Inflammatory macrophage (primary cell): ENCODE measurements at regions not wholly inside any gene's neighbourhood (a gene's known extent, or its start where the extent isn't known, plus 50 kb on each side); places are given as distances from the start of the nearest gene placed in this dataset.
"Not testable (repeated sequence)": the region's sequence is repeated elsewhere in the genome, so short reads cannot be mapped to it uniquely, and the experiment has no call there.

ENCODE experiments used
- DNase-seq, 2 donors: peaks; one replicate each; pipeline ENCODE4 v3.0.0-alpha.2; 2020 to 2022

DNA sequence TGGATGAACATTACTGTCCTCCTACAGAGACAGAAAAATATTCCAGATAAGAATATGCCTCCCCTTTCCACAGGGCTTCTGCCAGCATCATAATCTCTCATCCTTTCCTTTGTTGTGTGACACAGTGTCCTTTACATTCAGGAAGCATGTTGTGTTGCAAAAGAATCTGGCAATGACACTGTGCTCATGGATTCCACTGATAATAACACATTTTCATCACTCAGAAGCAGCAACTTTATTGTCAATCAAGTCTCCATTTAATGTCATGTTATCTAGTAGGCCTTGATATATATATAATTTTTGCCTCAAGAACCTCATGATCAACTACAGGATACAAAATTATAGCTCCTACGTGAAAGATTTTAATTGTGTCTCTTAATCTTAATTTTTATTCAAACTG lies 833.9 kb downstream of the FSTL5 start:
- DNase-seq: no peak

DNA sequence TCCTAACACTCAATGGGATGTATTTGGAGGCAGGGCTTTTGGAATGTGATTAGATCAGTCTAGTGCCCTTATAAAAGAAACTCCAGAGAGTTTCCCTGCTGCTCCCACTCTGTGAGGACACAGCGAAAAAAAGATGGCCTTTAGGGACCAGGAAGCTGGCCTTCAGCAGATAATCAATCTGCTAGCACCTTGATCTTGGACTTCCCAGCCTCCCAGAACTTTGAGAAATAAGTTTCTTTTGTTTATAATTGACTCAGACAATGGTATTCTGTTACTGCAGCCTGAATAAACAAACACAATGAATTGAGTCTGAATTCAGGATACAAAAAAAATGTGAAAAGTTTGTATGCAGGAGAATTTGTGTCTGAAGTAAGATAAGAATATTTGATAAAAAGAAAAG lies 842.1 kb downstream of the FSTL5 start:
- no peak for DNase-seq

DNA sequence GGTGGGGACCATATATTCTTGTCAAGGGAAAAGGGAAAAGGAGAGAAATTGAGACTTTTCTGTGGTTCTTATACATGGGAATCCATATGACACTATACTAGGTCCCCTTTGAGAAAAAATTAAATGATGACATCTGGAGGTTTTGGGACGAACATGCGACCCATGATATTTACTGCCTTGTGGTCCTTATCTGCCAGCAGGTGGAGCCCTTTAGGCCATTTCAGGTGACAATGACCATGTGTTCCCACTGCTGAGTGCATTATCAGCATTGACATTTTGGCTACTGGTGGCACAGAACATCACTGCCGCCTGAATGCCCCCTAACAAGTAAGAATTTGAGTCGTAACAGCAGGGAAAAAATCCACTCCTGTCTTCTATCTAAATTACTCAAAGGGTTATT lies 843.4 kb downstream of the FSTL5 start:
- peak; percentile 27 to 47 for DNase-seq

DNA sequence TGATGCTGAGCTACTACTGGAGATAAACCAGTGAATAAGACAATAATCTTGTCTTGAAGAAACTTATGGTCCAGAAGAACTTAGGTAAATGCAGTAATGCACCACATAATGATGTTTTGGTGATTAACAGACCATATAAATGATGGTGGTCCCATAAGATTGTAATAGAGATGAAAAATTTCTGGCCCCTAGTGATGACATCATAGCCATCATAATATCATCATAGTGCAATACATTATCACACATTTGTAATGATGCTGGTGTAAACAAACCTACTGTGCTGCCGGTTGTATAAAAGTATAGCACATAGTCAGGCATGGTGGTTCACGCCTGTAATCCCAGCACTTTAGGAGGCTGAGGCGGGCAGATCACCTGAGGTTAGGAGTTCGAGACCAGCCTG lies 846.8 kb downstream of the FSTL5 start:
- no peak for DNase-seq

DNA sequence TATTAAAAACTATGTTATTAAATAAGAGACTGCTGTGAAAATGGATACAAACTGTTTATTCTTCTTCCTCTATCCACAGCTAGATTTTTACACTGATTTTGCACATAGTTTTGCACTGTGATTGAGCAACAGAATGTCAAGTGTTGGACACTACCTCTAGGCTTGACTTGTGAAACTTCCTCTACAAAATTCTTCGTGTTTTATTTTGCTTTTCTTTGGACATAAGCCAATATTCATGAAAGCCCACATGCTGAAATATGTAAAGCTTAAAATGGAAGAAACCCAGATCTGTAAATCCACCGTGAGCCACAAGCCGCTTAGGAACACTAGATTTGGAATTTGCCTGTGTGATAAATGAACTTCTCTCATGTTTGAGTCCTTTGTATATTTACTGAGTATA lies 849.4 kb downstream of the FSTL5 start:
- DNase-seq: no peak

DNA sequence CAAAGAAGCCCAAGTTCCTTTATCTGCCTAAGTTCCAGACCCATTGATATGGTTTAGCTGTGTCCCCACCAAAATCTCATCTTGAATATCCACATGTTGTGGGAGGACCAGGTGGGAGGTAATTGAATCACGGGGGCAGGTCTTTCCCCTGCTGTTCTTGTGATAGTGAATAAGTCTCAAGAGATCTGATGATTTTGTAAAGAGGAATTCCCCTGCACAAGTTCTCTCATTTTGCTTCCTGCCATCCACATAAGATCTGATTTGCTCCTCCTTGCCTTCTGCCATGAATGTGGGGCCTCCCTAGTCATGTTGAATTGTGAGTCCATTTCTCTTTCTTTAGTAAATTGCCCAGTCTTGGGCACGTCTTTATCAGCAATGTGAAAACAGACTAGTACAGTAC lies 860.2 kb downstream of the FSTL5 start:
- DNase-seq: no peak

DNA sequence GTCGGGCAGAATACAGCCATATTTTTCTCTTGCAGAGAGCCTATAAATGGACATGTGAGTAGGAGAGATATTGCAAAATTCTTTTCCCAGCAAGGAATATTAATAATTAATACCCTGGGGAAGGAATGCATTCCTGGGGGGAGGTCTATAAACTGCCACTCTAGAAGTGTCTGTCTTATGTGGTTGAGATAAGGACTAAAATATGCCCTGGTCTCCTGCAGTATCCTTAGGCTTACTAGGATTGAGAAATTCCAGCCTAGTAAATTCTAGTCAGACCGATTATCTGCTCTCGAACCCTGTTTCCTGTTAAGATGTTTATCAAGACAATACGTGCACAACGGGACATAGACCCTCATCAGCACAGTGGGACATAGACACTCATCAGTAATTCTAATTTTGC lies 872.6 kb downstream of the FSTL5 start:
- DNase-seq: no peak

DNA sequence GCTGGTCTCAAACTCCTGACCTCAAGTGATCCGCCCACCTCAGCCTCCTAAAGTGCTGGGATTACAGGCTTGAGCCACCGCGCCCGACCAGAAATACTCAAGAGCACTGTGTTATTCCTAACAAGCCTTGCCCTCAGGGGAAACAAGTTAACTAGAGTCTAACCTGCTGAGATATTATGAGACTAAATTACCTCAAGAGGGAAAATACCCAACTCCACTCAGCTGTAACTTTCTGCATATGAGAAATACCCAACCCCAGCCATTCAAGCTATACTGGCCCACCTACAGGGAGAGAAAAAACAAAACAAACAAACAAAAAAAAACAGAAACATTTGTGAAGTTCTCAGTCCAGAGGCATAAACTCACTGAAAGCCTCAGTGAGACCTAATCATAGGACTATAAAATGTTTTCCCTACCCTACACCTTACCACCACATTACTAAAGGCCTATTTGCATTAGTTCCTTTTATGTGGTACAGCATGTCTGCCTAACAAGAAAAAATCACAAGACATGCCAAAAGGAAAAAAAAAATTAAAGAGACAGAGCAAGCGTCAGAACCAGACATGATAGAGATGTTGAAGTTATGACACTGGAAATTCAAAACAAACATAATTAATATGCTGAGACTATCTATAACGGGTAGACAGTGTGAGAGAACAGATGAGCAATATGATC lies 876.0 kb downstream of the FSTL5 start:
- no peak for DNase-seq

DNA sequence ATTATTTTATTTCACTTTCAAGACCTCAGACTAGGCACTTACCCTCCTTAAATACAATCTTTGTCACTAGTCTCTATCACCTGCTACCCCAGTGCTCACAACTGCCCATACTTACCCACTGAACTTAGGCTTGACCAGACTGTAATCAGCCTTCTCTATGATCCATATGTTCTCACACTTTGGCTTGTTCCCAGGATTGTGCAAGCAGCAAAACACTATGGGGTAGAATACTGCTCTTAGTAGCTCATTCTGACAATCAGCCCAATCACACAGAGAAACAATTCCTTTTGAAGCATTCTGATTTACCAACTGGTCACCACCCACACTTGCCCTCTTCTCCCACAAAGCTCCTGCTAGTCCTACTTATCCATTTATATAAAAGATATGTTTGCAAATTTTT lies 878.3 kb downstream of the FSTL5 start:
- DNase-seq: no peak

DNA sequence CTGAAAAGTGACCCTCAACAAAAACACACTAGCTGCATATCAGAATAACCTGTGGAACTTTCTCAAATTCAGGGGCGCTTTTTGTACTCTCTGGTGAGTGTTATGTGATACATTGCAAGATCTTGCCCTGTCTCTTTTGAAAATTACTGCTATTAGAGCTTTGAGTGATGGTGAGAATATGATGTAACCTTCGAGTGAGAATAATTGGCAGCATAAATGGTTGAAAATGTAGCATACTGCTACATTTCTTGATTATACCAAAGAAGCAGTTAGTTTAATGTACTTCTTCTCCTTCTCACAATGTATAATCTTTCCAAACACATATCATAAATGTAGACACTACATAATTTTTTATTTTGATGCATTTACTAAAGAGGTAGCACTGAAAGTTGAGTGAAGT lies 882.9 kb downstream of the FSTL5 start:
- DNase-seq: no peak

DNA sequence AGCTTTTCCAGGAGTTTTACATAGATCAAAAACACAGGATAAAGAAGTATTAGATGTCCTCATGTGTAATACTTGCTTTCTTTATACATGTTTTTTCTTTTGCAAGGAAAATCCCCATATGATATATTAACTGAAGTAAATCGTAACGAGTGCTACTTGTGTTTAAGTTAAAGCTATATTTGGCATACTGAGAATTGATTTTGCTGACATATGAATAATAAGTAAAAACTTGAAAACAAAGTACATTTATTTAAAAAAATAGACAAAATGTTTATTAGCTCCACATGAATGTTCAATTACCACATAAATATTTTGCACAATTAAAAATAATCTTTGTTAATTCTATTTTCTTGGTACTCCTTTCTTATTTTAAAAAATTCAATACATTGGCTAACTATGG lies 884.7 kb downstream of the FSTL5 start:
- DNase-seq: no peak

DNA sequence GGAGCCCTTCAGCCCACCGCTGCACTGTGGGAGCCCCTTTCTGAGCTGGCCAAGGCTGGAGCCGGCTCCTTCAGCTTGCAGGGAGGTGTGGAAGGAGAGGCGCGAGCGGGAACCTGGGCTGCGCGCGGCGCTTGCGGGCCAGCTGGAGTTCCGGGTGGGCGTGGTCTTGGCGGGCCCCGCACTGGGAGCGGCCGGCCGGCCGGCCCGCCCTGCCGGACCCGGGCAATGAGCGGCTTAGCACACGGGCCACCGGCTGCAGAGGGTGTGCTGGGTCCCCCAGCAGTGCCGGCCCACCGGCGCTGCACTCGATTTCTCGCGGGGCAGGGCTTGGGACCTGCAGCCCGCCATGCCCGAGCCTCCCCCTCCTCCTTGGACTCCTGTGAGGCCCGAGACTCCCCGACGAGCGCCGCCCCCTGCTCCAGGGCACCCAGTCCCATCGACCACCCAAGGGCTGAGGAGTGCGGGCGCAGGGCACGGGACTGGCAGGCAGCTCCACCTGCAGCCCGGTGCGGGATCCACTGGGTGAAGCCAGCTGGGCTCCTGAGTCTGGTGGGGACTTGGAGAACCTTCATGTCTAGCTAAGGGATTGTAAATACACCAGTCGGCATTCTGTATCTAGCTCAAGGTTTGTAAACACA lies 886.5 kb downstream of the FSTL5 start:
- DNase-seq: not testable (repeated sequence)

DNA sequence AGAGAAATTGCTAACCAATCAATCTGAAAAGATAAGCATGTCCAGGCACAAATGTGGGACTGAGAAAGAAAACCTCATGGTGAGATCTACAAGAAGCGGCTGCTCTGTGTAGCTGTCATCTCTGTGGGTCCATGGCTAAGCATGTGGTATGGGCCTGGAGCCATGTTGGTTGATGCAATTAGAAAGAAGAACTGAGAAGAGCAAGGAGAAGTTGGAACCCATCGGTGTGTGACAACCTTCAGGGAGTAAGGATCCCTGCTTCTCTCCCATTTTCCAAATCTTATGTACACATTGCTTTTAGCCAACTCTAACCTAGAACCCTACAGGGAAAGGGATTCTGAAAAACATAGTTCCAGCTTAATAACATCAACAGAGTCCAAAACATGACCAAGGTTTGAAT lies 890.2 kb downstream of the FSTL5 start:
- DNase-seq: no peak

DNA sequence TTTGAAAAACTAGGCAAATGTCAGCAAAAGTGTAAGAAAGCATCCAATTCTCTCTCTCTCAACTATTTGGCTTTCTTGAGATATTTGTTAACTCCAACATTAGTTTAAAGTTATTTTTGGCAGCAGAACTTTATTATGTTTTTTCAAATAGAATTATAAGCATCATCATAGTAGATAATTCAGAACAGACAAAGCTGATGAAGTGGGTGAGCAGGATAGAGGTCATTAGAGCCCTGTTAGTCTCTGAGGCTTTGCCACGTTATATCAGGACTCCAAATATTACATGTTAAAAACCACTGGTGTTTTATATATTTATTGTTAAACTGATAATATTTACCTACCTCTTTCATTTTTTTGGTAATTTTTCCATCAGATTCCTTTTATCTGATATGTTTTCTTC lies 903.0 kb downstream of the FSTL5 start:
- DNase-seq: no peak

DNA sequence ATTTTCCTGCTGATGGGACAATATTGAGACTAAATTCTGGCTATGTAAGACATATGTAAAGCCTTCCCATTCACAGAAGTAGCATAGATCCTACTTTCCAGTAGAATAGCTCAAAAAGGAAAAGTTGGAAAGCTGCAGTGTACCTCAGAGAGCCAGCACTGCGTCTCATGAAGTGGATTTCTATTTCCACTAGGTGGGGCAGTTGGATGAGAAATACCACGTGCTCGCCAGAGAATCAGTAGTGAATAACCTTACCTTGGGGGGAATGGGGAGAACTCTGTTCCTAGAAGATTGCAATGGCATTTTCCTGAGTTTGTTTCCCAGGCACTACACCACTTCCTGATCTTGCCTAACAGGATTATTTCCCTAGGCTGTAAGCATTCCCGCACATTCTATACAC lies 907.1 kb downstream of the FSTL5 start:
- DNase-seq: peak in 1 of 2 donors; percentile 4

DNA sequence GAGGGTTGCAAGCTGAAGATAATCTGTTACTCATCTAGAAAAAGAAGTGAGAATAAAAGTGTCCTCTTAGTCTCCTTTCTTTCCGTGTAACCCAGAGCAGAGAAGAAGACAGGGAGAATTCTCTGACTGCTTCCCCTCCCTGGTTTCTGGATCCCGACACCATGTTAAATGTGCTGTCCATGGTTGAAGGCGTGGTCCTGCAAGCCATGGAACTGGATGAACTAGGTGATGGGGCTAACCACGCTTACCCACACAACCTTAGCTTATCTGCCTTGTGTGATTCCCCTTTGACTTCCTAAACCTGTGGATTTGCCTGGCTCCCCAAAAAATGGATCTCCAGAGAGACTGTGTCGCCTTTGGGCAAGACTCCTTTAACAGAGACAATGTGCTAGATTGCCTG lies 907.6 kb downstream of the FSTL5 start:
- no peak for DNase-seq

DNA sequence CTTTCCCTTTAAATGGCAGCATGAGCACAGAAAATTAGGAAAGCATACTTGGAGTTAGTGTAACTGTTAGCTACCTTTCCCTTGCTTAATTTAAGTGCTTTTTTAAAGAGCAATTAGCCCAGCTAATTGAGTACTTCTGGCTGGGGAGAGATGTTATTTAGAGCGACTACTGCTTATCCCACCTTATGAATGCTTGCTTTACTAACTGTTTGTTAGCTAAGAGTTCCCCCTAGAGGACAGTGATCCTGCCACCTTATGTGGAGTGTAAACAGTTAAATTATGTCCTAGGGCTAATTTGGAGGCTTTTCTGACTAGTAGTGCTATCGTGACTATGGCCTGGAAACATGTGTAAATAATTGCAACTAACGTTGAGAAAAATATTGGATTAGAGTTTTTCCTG lies 909.4 kb downstream of the FSTL5 start:
- no peak for DNase-seq

DNA sequence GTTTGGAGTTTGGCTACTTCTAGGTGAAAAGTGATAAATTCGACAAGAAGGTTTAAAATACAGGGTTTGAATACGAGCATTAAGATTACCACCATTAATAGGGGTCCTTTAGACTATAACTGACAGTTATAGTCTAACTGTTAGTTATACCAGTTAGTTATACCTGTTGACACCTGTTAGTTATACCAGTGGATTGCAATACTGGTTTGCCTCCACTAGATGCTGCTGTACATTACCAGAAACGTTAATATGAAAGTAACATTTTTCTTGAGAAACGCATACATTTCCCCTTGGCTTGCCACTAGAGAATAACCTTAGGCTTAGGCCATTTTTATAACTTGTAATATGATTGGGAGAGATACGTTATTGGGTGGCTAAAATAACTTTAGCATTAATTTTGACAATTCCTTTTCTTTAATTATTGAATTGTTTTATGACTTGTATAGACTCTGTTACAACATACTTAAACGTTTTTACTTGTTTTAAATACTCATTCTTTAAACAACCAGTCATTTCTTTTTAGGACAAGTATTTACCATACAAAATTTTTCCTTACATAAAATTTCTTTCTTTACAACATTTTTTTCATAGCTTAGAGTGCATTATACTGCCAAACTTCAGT lies 911.2 kb downstream of the FSTL5 start:
- peak; percentile 17 to 27 for DNase-seq

DNA sequence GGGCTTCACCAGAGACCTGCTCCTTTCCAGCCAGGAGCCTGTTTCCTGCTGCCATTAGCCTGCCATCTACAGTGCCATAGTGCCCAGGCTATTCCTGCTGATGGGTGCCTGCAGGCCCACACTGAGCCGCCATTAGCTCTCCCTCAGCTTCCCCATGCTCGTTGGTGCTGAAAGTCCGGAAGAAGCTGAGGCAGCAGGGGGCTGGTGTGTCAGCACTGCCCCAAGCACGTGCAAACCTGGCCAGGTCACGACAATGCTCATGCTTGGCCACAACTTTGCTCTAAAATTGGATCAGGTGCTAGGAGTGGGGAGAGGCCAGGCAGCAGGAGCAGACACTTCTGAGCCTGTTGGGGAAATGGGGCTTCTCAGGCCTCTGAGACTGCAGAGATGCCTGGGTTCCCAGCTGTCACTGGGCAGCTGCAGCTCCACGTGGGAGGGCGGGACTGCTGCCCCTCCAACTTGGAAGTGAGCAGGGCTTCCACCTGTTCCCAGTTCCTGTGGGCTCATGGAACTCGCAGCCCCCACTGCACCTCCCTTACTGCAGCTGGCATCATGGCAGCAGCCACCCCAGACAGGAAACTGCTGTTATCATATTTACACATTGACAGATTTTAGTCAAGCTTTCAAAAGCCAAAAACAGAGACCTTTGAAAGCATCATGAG lies 913.9 kb downstream of the FSTL5 start:
- DNase-seq: no peak

DNA sequence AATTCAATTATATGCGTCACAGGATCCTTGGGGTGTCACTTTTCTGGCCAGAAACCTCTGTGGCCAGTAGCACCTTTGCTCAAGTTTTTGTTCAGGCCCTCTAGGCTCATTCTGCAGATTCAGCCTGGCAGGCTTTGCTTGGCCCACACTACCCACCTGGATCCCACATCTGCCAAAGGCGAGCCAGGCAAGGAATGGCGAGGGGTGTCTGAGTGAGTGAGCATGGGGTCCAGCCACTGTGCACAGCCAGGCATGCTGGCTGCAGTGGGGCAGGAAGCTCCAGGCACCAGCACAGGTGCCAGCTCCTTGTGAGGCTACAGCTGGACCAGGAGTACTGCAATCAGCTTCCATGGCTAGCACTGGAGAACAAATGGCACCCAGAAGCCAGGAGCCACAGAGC lies 914.9 kb downstream of the FSTL5 start:
- no peak for DNase-seq

DNA sequence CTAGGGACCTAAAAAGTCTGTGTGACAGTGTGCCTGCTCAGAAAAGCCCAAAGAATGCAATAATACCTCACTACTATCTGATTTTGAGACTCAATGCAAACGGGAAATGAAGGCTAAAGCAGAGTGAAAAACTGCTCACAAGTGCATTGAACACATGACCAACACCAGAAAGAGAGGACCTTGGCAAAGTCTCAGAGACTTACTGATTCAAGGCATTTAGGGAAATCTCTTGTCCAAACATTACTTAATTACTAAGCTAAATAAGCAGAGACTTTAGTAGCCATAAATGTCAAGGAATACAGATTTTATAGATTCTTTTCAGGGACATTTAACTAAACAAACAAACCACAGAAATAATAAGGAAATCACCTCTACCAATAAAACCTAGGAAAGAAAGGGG lies 916.0 kb downstream of the FSTL5 start:
- DNase-seq: no peak

DNA sequence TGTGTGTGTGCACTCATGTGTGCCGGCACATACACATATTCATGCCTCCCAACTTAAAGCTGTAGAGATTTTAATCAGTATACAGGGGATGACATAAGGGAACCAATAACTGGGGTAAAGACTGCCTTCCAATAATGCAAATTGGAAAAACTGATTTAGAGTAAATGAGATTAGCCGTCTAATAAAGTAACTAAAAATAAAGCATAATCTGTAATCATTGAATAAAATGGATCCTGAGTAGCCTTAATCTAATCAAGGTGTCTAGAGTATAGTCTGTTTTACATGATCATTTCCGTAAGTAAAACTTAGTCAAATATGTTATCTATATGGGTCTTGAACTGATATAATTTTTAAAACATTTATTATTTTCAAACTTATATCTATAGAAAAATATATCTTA lies 925.8 kb downstream of the FSTL5 start:
- no peak for DNase-seq

DNA sequence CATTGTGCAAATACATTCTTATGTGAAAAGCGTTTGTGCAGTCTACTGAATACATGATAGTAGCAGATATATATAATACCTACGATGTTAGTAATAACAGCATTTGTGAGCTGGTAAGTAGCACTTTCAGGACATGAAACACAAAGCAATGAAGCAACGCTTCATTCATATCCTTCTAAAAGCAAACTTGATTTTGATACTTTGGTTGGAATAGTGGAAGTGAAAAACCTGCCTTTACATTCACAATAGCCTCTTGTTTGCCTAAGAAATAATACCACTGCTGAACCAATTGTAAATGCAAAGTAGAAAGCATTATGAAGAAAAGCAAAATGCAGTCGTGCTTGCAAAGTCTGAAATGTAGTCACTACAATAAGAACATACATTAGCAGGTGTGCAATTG lies 926.3 kb downstream of the FSTL5 start:
- DNase-seq: no peak

DNA sequence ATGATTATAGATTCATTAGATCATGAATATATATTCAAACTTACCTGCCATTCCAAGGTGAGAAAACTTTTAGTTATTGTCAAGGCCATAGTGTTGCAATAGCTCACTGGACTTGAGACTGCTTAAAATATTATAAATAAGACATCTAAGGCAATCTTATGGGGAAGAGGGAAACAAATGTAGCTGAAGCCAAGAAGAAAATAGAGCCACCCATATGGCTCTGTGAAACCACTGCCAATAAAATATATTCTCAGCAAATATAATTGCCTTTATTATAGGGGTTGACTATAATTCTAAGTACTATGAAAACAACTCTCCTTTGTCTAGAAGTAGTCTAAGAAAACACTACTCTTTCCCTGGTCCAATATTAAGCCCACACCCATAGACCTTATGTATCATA lies 938.5 kb downstream of the FSTL5 start:
- DNase-seq: no peak
